GM10266 (cell line): ENCODE measurements at regions not wholly inside any gene's neighbourhood (a gene's known extent, or its start where the extent isn't known, plus 50 kb on each side); places are given as distances from the start of the nearest gene placed in this dataset.

Source experiments
- DNase-seq: peaks from one replicate; pipeline ENCODE4 v3.0.0; 2012; ENCODE audit errors: extremely low spot score
- CTCF ChIP-seq: IDR thresholded peaks from 2 replicates; pipeline ENCODE4 v1.5.1; 2012; ENCODE audit warnings: mild to moderate bottlenecking, low read depth; ENCODE audit not compliant: control insufficient read depth, insufficient read depth; ENCODE audit errors: missing control alignments

GRCh38 chr6:50305660-50306059 lies 255.9 kb upstream of the DEFB112 start:
- no peak for DNase-seq
- no peak for TF ChIP-seq CTCF

GRCh38 chr6:50318536-50318935 lies 268.8 kb upstream of the DEFB112 start:
- DNase-seq: no peak
- TF ChIP-seq CTCF: no peak

GRCh38 chr6:50330347-50330746 lies 280.6 kb upstream of the DEFB112 start:
- TF ChIP-seq CTCF: no peak
- DNase-seq: no peak

GRCh38 chr6:50330963-50331362 lies 281.2 kb upstream of the DEFB112 start:
- no peak for DNase-seq
- no peak for TF ChIP-seq CTCF

- TF ChIP-seq CTCF: no peak
- no peak for DNase-seq
Observed at GRCh38 chr6:50333696-50334095, 284.0 kb upstream of the DEFB112 start.

- no peak for TF ChIP-seq CTCF
- DNase-seq: no peak
Observed at GRCh38 chr6:50337532-50338122, 287.9 kb upstream of the DEFB112 start.

- DNase-seq: no peak
- no peak for TF ChIP-seq CTCF
Observed at GRCh38 chr6:50353603-50354002, 303.9 kb upstream of the DEFB112 start.
